GM10248 (cell line): ENCODE measurements at regions not wholly inside any gene's neighbourhood (a gene's known extent, or its start where the extent isn't known, plus 50 kb on each side); places are given as distances from the start of the nearest gene placed in this dataset.

Experiments
- CTCF ChIA-PET: fragments of 300-600 bp; sonication (Branson Sonifier 250); formaldehyde crosslinking; extraction: SDS; loops from one replicate; lab custom pipeline; 2021; ENCODE audit warnings: antibody characterized with exemption; lab: Yijun Ruan, JAX
- POLR2A ChIA-PET: fragments of 350-650 bp; sonication (Branson Sonifier 250); formaldehyde crosslinking; extraction: SDS; loops from one replicate; lab custom pipeline; 2020; ENCODE audit warnings: antibody characterized with exemption; lab: Yijun Ruan, JAX
- DNase-seq: peaks from one replicate; pipeline ENCODE4 v3.0.0; 2012; ENCODE audit errors: extremely low spot score
- CTCF ChIP-seq: IDR thresholded peaks from 2 replicates; pipeline ENCODE4 v1.5.1; 2012; ENCODE audit warnings: mild to moderate bottlenecking, low read depth; ENCODE audit errors: extremely low read depth, missing control alignments, control extremely low read depth

- DNase-seq: no peak
- POLR2A ChIA-PET: no interaction called here
- CTCF ChIA-PET: no interaction called here
- no peak for TF ChIP-seq CTCF
Observed at GRCh38 chrX:103148075-103148474, 55.1 kb upstream of the NXF3 start.
